ENCODE measurements at regions not wholly inside any gene's neighbourhood (a gene's known extent, or its start where the extent isn't known, plus 50 kb on each side); places are given as distances from the start of the nearest gene placed in this dataset.

DNA sequence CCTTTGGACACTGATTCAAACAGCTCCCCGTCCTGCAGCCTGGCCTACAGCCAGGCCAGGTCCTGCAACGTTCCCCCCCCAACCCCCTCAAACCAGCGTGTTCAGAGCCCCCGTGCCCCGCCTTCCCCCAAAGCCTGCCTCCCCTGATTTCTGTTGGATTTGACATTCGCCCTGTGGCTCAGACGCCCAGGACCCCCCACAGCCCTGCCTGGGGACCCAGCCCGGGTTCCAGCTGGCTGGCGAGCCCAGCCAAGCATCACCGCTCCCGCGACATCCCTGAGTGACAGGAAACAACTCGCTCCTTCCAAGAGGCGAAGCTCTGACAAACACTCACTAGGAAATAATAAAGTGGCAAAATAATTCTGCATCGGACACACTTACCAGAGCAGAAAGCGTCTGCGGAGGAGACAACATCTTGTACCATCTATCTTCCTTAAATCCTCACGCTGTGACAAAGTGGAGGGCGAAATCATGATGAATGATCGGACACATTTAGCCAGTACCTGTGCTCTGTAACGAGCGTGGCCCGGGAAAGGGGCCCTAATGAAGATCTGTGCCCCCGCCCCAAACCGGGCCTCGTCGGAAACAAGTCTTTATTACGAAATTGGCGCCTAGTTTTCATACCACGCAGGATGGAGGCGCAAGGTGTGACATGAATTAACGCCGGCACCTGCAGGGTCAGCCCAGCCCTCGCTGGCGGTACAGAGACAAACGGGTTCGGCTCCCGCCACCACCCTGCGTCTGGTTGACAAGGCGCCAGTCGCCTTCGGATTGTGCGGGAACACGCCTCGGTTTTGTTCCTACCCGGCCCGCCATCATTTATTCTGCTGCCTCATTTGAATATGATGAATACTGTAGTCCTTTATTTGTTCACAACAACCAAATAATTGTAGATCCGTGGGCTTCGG lies 91.0 kb upstream of the MVB12B start:
- TF ChIP-seq, protein P1, sequence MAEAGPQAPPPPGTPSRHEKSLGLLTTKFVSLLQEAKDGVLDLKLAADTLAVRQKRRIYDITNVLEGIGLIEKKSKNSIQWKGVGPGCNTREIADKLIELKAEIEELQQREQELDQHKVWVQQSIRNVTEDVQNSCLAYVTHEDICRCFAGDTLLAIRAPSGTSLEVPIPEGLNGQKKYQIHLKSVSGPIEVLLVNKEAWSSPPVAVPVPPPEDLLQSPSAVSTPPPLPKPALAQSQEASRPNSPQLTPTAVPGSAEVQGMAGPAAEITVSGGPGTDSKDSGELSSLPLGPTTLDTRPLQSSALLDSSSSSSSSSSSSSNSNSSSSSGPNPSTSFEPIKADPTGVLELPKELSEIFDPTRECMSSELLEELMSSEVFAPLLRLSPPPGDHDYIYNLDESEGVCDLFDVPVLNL (IDR thresholded peaks at IDR 0.05; ENCODE audit: low read depth, low read length), result no peak
- TF ChIP-seq ZNF207 (IDR thresholded peaks at IDR 0.05; ENCODE audit: borderline replicate concordance) (no peak), MYC (IDR thresholded peaks at IDR 0.05; ENCODE audit: insufficient read depth, insufficient read length, insufficient replicate concordance, low read length, severe bottlenecking) (no peak), ZNF274 (IDR thresholded peaks at IDR 0.05; ENCODE audit: insufficient read depth, insufficient read length) (no peak), CREB1 (IDR thresholded peaks at IDR 0.05; ENCODE audit: low read depth) (no peak), MTA2 (IDR thresholded peaks at IDR 0.05; ENCODE audit: low read depth) (no peak)
- TF ChIP-seq, protein P2, sequence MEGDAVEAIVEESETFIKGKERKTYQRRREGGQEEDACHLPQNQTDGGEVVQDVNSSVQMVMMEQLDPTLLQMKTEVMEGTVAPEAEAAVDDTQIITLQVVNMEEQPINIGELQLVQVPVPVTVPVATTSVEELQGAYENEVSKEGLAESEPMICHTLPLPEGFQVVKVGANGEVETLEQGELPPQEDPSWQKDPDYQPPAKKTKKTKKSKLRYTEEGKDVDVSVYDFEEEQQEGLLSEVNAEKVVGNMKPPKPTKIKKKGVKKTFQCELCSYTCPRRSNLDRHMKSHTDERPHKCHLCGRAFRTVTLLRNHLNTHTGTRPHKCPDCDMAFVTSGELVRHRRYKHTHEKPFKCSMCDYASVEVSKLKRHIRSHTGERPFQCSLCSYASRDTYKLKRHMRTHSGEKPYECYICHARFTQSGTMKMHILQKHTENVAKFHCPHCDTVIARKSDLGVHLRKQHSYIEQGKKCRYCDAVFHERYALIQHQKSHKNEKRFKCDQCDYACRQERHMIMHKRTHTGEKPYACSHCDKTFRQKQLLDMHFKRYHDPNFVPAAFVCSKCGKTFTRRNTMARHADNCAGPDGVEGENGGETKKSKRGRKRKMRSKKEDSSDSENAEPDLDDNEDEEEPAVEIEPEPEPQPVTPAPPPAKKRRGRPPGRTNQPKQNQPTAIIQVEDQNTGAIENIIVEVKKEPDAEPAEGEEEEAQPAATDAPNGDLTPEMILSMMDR (IDR thresholded peaks at IDR 0.05 in 2 of 3, conservative IDR thresholded peaks at IDR 0.05 in 1 of 3; ENCODE audit: control insufficient read depth in 2 of 3, extremely low read depth in 1 of 3, insufficient read depth in 1 of 3, low read depth in 3 of 3, low read length in 3 of 3), result no peak
- TF ChIP-seq, protein P3, sequence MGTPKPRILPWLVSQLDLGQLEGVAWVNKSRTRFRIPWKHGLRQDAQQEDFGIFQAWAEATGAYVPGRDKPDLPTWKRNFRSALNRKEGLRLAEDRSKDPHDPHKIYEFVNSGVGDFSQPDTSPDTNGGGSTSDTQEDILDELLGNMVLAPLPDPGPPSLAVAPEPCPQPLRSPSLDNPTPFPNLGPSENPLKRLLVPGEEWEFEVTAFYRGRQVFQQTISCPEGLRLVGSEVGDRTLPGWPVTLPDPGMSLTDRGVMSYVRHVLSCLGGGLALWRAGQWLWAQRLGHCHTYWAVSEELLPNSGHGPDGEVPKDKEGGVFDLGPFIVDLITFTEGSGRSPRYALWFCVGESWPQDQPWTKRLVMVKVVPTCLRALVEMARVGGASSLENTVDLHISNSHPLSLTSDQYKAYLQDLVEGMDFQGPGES (IDR thresholded peaks at IDR 0.05), result no peak
- TF ChIP-seq, protein P4, sequence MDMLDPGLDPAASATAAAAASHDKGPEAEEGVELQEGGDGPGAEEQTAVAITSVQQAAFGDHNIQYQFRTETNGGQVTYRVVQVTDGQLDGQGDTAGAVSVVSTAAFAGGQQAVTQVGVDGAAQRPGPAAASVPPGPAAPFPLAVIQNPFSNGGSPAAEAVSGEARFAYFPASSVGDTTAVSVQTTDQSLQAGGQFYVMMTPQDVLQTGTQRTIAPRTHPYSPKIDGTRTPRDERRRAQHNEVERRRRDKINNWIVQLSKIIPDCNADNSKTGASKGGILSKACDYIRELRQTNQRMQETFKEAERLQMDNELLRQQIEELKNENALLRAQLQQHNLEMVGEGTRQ (IDR thresholded peaks at IDR 0.05; ENCODE audit: borderline replicate concordance, low read depth, low read length), result no peak
- TF ChIP-seq, protein P5, sequence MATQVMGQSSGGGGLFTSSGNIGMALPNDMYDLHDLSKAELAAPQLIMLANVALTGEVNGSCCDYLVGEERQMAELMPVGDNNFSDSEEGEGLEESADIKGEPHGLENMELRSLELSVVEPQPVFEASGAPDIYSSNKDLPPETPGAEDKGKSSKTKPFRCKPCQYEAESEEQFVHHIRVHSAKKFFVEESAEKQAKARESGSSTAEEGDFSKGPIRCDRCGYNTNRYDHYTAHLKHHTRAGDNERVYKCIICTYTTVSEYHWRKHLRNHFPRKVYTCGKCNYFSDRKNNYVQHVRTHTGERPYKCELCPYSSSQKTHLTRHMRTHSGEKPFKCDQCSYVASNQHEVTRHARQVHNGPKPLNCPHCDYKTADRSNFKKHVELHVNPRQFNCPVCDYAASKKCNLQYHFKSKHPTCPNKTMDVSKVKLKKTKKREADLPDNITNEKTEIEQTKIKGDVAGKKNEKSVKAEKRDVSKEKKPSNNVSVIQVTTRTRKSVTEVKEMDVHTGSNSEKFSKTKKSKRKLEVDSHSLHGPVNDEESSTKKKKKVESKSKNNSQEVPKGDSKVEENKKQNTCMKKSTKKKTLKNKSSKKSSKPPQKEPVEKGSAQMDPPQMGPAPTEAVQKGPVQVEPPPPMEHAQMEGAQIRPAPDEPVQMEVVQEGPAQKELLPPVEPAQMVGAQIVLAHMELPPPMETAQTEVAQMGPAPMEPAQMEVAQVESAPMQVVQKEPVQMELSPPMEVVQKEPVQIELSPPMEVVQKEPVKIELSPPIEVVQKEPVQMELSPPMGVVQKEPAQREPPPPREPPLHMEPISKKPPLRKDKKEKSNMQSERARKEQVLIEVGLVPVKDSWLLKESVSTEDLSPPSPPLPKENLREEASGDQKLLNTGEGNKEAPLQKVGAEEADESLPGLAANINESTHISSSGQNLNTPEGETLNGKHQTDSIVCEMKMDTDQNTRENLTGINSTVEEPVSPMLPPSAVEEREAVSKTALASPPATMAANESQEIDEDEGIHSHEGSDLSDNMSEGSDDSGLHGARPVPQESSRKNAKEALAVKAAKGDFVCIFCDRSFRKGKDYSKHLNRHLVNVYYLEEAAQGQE (IDR thresholded peaks at IDR 0.05; ENCODE audit: low read depth, low read length), result no peak
- TF ChIP-seq, protein P6, sequence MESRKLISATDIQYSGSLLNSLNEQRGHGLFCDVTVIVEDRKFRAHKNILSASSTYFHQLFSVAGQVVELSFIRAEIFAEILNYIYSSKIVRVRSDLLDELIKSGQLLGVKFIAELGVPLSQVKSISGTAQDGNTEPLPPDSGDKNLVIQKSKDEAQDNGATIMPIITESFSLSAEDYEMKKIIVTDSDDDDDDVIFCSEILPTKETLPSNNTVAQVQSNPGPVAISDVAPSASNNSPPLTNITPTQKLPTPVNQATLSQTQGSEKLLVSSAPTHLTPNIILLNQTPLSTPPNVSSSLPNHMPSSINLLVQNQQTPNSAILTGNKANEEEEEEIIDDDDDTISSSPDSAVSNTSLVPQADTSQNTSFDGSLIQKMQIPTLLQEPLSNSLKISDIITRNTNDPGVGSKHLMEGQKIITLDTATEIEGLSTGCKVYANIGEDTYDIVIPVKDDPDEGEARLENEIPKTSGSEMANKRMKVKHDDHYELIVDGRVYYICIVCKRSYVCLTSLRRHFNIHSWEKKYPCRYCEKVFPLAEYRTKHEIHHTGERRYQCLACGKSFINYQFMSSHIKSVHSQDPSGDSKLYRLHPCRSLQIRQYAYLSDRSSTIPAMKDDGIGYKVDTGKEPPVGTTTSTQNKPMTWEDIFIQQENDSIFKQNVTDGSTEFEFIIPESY (IDR thresholded peaks at IDR 0.05), result no peak

Data from GM12878 (cell line).